ENCODE measurements at regions not wholly inside any gene's neighbourhood (a gene's known extent, or its start where the extent isn't known, plus 50 kb on each side); places are given as distances from the start of the nearest gene placed in this dataset.

DNA sequence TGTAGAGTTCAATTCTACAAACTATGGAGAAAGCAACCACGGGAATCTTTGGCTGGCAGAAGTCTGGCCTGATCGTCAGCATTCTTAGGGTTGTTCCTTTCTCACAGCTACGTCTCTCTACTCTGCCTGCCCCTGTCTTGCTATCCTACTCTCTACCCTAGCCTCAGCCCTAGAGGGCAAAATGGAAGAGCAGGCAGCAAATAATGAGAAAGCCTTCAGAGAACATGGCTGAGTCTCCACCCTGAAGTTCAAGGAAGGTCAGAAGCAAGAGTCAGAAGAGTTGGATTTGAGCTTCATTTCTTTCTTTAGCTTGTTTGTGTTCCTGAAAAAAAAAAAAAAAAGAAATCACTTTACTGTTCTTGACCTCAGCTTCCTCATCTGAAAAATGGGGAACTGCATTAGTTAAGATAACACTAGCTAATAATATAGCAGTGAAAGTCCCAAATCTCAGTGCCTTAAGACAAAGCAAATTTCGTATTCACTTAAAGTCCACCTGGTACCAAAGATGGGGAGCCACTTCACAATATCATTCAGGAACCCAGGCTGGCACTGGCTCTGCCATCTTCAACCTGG lies 50.2 kb upstream of the CCND2 start:
- DNase-seq (ENCODE audit: low spot score) = no peak

DNA sequence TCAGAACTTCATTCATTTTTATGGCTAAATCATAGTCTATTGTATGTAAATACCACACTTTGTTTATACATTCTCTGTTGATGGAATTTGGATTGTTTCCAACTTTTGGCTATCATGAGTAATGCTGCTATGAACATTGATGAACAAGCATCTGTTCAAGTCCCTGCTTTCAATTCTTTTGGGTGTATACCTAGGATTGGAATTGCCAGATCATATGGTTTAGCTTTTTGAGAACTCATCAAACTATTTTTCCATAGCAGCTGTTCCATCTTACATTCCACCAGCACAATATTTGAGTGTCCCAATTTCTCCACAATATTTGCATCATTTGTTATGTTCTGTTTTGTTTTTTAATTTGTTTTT lies 52.3 kb upstream of the CCND2 start:
- DNase-seq (ENCODE audit: low spot score) = no peak

DNA sequence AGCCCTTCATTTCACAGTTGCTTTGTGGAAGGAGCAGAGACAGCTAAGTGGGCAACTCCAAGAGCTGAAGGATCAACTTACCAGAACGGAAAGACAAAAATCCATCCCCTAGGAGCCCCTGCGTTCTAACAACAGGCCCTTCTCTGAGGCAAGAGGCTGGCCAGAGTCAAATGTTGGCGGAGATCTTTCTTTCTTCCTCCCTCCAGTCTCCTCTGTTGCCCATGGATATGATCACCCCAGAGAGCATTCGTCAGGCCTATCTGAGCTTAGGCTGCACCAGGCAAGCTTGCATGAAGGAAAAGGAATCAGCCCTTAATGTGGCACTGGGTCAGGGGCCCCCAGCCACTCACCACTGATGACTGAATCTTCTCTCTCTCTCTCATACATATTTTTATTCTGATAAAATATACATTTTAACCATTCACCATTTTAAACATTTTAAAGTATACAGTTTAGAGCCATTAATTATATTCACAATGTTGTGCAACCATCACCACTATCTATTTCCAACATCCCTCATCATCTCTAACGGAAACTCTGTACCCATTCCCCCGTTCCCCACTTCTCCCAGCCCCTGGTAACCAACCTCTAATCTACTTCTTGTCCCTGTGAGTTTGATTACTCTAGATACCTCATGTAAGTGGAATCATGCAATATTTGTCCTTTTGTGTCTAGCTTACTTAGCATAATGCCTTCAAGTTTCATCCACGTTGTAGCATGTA lies 52.9 kb upstream of the CCND2 start:
- no peak for DNase-seq (ENCODE audit: low spot score)

DNA sequence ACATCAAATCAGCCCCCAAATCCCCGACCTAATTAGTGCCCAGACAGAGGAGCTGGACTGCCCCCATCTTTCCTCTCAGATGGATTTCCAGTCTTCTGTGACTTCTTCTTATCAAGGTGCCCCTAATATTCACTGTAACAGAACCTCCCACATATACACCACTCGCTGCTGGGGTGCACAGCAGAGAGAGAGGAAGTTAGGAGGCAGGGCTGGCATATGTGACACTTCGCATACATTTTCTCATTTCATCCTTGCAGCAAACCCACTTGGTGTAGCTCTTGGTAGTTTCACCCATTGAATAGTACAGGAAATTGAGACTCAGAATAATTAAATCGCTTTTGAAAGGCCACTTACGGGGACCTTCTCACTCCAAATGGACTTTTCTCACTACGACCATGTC lies 56.5 kb upstream of the CCND2 start:
- no peak for DNase-seq (ENCODE audit: low spot score)

DNA sequence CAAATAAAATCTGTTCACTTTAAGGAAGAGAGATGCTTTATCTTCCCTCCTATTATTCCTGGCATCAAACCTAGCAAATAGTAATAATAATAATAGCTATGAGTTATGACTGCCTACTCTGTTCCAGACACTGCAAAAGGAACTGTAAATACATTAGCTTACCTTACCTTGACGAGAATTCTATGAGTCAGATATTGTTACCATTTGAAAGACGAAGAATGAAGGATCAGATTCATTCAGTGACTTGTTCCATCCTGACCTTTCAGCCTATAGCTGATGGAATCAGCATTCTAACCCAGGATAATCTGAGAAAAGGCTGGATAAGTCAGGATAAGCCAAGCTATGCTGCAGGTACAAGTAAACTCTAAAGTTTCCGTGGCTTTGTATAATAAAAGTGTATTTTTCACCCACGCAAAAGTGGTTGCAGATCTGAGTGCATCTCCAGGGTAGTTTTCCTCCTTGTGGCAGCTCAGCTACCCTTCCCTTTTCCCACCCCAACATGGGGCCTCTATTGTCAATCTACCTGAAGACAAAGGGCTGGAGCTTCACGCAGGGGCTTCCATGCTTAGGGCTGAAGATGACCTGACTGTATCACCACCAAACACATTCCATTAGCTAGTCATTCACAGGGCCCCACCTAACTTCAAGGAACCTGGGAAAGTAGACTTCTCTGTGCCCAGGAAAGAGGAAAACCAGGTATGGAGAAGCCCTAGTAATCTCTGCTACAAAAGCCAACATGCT lies 57.2 kb upstream of the CCND2 start:
- no peak for DNase-seq (ENCODE audit: low spot score)

DNA sequence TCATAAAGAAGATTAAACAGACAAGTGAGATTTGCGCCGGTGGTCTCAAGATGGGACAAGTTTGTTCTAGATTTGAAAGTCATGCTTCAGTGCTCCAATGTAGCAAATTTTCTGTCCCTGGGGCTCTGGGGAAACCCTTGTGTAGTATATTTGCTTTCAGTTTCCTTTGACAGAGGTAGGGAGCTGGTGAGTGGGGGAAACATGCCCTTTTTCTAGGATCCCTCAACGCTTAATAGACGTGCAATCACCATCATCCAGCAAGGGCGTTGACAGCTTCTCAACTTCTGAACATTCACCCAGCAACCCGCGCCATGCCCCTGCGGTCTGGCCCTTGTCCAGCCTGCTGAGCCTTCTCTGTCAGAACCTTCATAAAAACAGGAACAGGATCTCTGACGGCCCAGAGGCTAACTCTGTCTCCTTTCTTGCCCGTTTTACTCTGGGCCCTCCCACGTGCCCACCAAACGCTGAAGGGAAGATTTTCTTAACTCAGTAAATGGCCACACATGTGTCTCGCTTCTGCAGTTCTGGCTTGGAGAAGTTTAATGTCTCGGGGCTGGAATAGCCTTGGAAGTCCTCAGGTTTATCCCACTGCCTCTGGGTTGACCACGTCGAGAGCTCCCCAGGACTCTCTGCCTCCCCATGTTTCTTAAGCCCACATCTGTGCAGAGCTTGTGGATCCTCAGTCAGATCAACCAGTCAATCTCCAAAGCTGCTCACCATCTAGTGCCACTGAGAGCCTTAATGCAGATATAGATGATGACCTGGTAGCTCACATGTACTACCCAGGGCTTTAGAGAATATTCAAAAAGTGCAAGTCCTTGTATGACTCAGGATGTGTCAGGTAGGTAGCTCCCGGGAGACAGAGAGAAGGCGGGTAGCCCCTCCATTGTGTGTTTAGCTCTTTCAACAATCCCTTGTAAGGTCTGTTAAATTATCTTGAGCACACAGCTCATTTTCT lies 58.1 kb upstream of the CCND2 start:
- DNase-seq (ENCODE audit: low spot score) = no peak

DNA sequence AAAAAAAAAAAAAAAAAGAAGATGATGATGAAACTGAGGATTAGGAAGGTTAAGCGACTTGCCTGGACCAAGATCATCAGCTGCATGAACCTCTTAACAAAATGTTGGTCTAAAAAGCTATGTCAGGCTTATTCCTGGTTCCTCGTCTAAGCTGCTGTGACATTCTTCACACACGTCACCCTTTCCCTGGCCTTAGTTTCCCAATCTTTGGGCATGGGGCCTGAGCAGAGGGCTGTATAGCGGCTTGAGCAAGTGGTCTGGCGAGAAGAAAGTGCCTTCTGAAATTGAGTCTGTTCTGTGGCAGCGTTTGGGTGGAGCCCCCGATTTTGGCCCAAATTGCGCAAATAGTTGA lies 58.7 kb upstream of the CCND2 start:
- DNase-seq (ENCODE audit: low spot score) = no peak

DNA sequence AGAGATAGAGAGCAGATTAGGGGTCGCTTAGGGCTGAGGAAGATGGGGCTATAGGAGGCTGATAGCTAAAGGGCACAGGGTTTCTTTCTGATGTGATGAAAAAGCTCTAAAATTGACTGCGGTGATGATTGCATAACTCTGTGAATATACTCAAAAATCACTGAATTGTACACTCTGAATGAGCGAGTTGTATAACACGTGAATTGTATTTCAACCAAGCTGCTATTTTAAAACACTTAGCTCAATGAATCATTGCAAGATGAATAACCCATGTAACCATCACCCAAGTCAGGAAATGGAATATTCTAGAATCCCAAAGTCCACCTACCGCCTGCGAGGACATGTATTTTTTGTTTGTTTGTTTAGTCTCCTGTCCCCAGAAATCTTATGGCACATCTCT lies 60.1 kb upstream of the CCND2 start:
- no peak for DNase-seq (ENCODE audit: low spot score)

DNA sequence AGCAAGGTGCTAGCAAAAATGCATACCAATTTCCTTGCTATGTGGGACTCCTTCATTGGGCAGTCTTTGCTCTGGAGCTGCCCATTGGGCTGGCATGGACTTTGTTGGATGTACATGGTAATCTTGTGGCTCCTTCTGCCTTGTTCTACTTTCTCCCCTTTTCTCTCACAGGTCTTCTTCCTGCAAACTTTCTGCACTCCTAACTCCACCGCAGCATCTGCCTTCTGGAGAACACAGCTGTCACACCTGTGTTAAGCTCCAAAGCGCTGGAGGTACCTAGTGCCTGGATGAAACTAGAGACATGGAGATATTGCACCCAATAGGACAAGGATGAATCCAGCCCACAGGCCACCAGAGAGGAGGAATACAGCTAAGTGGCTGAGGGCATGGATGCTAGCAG lies 60.7 kb upstream of the CCND2 start:
- no peak for DNase-seq (ENCODE audit: low spot score)

DNA sequence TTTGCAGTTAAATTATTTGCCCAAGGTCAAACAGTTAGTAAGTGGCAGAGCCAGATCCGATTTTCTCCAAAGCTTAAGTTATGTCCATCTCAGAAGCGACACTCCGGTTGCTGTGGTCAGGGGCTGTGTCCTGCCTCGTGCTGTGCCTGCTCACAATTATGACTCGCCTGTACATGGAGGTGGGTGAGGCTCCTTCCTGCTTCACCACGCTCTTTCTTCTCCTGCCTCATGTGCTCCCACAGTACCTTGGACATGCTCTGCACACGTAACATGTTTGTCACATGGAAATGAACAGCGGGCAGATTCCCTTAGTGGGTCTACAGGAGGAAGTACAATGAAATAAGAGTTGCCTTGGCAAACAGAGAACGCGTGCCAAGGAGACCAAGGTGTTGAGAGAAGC lies 62.2 kb upstream of the CCND2 start:
- DNase-seq (ENCODE audit: low spot score) = no peak

DNA sequence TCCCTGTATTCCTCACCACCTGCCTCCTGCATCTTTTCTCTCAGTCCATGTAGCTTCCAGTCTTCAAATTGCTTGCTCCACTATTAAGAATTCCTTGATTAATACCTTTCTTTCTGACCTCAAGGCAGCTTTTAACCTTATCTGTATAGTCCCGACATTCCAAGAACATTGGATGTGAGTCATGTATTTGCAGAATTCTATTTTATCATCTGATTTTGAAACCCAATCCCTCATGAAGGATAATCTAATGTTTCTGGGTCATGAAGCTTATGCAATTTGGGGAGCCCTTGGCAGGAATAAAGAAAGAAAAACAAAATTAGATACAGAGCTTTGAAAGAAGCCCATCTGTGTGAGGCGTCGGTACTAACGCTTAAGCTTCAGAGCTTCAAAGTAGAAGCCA lies 63.4 kb upstream of the CCND2 start:
- DNase-seq (ENCODE audit: low spot score) = no peak

DNA sequence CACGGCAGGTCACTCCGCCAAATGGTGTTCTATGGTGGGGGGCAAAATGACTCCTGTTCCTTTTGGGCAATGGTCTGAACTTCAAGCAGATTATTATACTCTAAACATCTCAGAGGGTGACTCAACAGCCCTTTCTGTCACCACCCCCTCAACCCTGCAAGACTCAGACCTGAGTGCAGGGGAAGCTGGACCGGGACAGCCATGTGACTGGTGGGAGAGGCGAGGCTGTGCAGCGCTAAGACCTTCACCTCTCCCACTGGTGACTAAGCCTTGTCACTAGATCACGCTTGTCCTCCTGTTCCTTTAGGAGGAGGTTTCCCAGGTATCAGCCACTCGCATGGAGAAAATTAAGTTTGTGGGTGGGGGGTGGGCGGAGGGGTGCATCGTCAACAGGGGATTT lies 67.1 kb upstream of the CCND2 start:
- no peak for DNase-seq (ENCODE audit: low spot score)

DNA sequence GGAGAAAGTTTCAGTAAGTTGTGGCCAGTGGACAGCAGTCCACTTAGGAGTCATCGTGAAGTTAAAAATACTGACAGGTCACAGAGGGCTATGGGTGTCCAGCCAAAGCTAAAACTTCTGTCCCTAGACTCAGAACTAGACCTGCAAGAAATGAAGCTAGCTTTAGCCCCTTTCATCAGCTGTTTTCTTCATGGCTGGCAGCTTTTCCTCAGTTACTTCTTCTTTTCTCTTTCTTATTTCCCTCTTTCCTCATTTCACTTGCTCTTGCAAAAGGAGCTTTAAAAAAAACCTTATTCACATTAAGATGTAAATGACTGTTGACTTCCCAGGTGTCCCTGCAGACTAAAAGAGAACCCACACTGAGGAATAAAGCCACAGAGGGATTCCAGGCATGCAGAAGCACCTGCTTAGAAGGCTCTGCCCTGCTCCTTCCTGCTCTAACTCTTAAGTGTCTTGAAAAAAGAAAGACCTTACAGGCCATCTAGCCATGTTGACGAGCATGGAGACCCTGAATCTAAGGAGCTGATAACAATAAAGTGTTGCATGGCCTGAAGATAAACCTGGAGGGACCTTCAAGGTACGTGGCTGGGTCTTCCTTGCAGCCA lies 69.7 kb upstream of the CCND2 start:
- DNase-seq (ENCODE audit: low spot score) = no peak

DNA sequence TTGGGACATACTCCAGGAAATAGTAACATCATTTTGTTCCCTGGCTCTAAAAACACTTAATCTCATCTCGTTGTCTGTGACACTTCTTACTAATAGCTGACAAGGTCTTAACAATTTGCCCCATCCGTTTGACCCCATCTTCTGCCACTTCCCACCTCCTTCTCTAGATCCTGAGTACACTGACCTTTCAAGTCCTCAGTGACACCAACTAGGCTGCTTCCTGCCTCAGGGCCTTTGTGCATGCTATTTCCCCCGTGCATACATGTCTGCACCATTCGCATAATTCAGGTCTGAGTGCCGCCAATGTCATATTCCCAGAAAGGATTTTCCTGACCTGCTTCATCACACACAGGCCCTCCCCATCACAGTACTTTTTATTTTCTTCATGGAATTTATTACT lies 70.6 kb upstream of the CCND2 start:
- DNase-seq (ENCODE audit: low spot score) = no peak

DNA sequence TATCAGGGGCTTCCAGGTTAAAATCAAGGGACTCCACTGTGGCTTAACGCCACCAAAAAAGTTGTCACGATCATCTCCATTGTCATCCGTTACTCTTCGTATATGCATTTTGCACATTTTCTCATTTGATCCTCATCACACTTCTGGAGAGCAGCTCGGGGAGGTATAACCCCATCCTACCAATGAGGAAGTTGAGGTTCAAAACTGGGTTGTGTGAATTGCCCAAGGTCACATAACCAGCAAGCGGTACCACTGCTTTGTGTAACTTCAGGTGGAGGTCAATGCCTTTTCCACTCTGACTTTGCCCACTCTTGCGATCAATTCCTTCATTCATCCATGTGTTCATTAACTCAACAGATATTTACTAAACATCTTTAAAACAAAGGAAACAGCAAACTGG lies 71.1 kb upstream of the CCND2 start:
- no peak for DNase-seq (ENCODE audit: low spot score)

DNA sequence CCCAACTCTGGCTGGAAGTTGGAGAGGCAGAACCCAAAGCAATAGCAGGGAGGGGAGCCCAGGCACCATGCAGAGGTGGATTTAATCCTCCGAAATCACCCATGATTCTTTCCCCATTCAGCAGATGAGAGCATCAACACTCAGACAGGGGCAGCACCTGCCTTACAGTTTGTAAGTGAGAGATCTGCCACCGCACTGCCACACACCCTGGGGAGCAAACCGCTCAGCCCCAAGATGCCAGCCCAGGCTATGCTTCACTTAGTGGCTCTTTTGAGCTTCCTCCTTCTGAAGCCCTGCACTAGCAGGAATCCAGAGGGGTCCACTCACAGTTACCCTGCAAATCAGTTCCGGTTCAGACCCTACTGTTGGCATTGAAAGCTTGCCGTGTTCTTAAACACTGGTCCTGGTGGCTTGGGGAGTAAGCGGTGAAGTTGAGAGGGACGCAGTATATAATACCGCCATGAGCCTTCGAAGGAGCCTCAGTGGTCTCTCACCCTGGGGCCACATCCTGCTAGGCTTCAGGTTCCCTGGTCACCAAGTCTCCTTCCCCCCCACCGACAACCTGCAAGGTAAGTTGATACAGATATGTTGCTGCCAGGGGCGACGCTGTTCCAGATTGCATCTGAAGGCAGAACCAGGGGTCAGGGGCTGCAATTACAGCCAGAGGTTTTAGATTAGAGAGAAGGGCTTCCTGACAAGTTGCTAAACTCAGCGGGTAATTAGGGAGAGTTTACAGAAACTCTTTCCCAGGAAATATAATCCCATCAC lies 72.0 kb upstream of the CCND2 start:
- DNase-seq (ENCODE audit: low spot score) = no peak

DNA sequence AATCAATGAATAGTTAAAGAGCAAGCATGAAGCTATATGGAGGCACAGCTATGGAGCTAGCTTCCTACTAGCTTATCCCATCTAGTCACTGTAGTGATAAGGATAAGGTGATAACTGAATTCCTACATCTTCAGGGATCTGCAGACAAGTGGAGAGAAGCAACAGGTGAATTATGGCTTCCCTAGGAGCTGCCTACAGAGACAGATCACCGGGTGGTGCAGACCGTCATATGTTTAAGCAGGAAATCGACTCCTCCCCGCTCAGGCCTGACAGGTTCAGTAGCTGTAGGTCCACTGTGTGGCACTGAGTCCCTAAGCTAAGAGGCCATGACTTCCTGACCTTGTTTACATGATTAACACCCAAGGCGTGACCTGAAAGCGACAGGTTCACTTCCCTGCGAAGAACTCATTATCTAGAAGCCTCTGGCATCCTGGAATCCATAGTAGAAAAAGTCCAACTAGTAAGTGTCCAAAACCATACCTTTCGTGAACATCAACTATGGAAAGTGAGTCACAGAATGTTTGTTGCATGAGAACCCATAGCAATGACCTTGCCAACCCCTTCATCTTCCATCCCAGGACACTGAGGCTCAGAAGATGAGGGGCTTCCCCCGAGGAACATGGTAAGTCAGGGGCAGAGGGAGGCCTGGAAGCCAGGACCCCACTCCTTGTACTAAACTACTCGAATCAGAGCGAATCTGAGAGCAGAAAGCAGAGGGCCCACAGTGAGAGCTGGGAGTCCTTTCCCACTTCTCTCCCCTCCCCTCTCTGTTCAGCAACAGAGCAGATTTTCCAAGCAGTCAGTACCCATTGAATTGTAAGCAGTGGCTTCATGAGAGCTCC lies 75.4 kb upstream of the CCND2 start:
- no peak for DNase-seq (ENCODE audit: low spot score)

DNA sequence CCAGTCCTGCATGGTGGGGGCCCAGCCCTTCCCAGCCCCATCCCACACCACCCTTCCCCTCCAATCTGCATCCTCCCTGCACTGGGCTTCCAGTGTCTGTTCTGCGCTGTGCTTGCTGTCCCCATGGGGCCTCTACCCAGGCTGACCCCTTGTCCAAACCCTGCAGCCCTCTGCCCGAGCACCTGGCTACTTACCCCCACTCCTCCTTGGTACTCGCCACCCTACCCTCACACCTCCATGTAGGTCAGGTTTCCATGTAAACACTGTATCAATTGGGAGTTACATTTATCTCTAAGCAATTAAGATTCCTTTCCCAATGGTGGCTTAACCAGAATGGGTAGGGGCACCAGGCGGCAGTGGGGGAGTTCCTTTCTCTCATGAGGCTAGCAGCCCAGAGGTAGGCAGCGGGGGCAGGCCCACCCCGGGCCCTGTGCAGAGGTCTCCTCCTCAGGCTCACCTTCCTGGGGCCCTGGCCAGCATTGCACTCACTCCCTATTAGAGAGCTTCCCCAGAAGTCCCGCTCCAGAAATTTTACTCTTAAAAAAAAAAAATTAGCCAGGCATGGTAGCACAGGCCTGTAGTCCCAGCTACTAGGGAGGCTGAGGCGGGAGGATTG lies 76.6 kb upstream of the CCND2 start:
- no peak for DNase-seq (ENCODE audit: low spot score)

DNA sequence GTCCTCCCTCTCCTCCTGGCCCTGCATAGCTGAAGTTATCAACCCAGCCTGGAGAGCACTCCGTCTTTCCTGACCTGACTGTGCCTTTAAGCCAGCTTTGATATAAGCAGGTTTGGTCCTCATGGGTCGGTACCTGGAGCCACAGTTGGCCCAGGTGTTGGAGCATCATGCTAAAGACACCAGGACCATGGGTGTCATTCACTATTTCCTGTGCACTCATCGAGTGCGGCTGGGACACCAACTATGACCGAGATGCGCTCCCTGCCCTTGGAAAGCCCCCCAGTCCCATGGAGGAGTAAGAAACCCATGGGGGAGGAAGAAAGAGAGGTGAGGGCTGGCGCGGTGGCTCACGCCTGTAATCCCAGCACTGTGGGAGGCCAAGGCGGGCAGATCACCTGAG lies 78.9 kb upstream of the CCND2 start:
- no peak for DNase-seq (ENCODE audit: low spot score)

DNA sequence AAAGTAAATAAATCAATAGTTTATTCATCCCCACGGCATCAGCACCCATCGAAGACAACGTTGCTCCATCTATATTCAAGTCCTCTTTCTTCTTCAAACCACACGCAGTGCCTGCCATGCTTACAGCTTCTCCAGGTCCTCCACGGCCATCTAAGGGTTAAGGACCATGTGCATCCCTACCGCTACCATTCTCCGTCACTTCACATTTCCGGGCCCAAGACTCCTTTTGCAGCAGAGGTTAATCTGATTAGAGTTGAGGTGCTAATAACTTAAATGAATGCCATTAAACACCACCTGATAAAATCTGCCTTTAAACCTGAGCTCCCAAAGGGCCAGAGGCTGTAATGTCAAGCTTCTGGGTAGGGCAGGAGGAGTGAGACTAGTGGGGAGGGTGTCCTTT lies 79.7 kb upstream of the CCND2 start:
- no peak for DNase-seq (ENCODE audit: low spot score)
